ENCODE measurements at regions not wholly inside any gene's neighbourhood (a gene's known extent, or its start where the extent isn't known, plus 50 kb on each side); places are given as distances from the start of the nearest gene placed in this dataset.
A peak's percentile ranks its signal among the peaks of the same experiment; 100 is the strongest.

DNA sequence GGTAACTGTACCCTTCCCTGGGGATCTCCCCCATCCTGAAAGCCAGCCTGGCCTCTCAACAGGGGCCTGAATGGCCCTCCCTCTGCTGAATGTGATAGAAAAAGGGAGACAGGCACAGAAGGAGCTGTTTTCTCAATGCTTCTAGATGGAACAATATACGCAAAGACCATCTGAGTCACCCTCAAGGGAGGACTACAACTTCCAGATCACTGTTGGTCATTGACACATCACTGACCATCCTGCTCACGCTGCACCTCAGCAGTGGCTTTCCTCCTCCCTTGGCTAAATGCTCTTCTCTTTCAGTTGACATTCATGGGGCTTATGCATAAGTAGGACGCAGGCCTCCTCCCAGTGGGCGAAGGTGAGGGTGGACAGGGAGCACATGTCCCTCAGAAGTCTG is 112.2 kb upstream of the SHB start:
- no peak overlapping the region for H3K4me3 ChIP-seq (ENCODE audit: low read depth, low read length)
- TF ChIP-seq, protein P1, sequence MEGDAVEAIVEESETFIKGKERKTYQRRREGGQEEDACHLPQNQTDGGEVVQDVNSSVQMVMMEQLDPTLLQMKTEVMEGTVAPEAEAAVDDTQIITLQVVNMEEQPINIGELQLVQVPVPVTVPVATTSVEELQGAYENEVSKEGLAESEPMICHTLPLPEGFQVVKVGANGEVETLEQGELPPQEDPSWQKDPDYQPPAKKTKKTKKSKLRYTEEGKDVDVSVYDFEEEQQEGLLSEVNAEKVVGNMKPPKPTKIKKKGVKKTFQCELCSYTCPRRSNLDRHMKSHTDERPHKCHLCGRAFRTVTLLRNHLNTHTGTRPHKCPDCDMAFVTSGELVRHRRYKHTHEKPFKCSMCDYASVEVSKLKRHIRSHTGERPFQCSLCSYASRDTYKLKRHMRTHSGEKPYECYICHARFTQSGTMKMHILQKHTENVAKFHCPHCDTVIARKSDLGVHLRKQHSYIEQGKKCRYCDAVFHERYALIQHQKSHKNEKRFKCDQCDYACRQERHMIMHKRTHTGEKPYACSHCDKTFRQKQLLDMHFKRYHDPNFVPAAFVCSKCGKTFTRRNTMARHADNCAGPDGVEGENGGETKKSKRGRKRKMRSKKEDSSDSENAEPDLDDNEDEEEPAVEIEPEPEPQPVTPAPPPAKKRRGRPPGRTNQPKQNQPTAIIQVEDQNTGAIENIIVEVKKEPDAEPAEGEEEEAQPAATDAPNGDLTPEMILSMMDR (conservative IDR thresholded peaks at IDR 0.05; ENCODE audit: low read depth, low read length), result no peak
- DNase-seq (ENCODE audit: low read depth), result no peak

- H3K4me3 ChIP-seq (ENCODE audit: low read depth, low read length), result no peak overlapping the region
- DNase-seq (ENCODE audit: low read depth), result peak; percentile 78
- TF ChIP-seq, protein P1 (conservative IDR thresholded peaks at IDR 0.05; ENCODE audit: low read depth, low read length), result no peak
Observed at GRCh38 chr9:38180656-38181055, 111.6 kb upstream of the SHB start.

DNA sequence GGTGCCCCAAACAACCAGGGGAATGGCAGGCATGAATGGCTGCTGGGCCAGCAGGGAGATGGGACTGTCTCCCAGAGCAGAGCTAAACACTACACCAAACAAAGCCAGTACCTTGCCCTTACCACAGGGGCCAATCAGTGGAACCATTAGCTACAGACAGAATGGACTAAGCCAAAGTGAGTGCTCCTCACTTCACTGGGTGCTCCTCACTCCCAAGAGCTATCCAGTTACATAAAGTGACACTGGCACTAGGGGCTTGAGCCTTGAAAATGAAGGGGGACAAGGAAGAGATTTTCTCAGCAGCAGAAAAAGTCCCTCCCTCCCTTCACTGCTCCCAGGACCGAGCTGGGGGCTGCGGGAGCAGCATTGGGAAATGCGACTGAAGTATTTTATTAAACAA is 110.9 kb upstream of the SHB start:
- TF ChIP-seq, protein P1 (conservative IDR thresholded peaks at IDR 0.05; ENCODE audit: low read depth, low read length), result no peak
- no peak for DNase-seq (ENCODE audit: low read depth)
- H3K4me3 ChIP-seq (ENCODE audit: low read depth, low read length), result no peak overlapping the region

- TF ChIP-seq, protein P1 (conservative IDR thresholded peaks at IDR 0.05; ENCODE audit: low read depth, low read length), result no peak
- DNase-seq (ENCODE audit: low read depth), result no peak
- no peak overlapping the region for H3K4me3 ChIP-seq (ENCODE audit: low read depth, low read length)
Observed at GRCh38 chr9:38178237-38178636, 109.2 kb upstream of the SHB start.

DNA sequence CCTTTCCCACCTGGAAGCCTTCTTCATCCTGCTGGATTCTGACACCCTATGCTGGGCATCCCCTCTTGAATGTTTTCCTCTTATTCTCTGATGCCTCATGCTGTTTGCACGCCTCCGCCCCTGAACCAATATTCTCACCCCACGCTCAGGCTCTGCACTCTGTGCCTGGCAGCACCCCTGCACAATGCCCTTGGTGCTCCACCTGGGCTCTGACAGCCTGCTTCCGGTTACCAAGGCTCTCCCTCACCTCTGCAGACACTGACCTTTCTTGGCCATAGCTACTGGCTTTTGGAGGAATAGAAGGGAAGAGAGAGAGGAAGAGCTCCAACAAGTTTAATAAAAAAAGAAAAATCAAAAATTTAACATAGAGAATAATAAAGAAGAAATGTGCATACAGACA is 108.7 kb upstream of the SHB start:
- DNase-seq (ENCODE audit: low read depth), result no peak
- TF ChIP-seq, protein P1 (conservative IDR thresholded peaks at IDR 0.05; ENCODE audit: low read depth, low read length), result no peak
- H3K4me3 ChIP-seq (ENCODE audit: low read depth, low read length), result no peak overlapping the region

DNA sequence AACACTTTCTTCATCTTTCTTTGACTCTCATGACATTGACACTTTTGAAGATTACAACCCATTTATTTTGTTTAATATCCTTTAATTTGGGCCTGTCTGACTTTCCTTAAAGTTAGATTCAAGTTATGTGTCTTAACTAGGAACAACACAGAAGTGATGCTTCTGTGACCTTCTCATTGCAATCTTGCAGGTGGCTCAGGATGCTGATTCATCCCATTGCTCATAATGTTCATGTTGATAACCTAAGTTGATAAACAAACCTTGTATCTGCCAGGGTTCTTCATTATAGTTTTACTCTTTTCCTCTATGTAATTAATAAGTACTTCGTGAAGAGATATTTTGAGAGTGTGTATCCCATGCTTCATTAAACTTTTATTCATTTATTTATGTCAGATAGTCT is 107.2 kb upstream of the SHB start:
- no peak for DNase-seq (ENCODE audit: low read depth)
- TF ChIP-seq, protein P1 (conservative IDR thresholded peaks at IDR 0.05; ENCODE audit: low read depth, low read length), result no peak
- H3K4me3 ChIP-seq (ENCODE audit: low read depth, low read length), result no peak overlapping the region

- no peak overlapping the region for H3K4me3 ChIP-seq (ENCODE audit: low read depth, low read length)
- no peak for DNase-seq (ENCODE audit: low read depth)
- TF ChIP-seq, protein P1 (conservative IDR thresholded peaks at IDR 0.05; ENCODE audit: low read depth, low read length), result no peak
Observed at GRCh38 chr9:38175423-38175822, 106.4 kb upstream of the SHB start.

Data from epithelial cell of proximal tubule (primary cell).